LHCN-M2 (cell line): ENCODE measurements at regions not wholly inside any gene's neighbourhood (a gene's known extent, or its start where the extent isn't known, plus 50 kb on each side); places are given as distances from the start of the nearest gene placed in this dataset.
A peak's percentile ranks its signal among the peaks of the same experiment; 100 is the strongest.
"Not testable (repeated sequence)": the region's sequence is repeated elsewhere in the genome, so short reads cannot be mapped to it uniquely, and the experiment has no call there.

Experiments
- DNase-seq: peaks from one replicate; pipeline ENCODE4 v3.0.0-alpha.2; 2012; ENCODE audit warnings: low read depth

GRCh38 chr10:4396401-4397283 lies 429.4 kb upstream of the AKR1E2 start:
- DNase-seq: no peak

DNA sequence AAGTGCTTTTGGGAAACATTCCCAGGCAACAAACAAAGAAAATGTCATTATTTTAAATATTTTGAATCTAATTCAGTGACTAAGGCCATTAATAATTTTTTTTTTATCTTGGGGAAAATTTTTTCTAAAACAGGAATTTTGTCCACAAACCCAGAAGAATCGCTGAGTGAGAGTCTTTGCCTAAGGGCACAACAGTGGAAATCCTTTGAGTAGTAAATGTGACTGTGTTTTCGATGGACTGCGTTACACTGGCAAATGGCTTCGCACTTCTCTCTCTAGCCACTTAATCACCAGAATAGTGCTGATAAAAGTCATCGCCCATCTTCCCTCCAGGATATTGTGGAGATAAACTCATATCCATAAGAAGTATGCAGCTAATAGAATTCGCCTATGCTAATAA lies 430.3 kb upstream of the AKR1E2 start:
- no peak for DNase-seq

- not testable (repeated sequence) for DNase-seq
Observed at GRCh38 chr10:4394455-4394854, 431.6 kb upstream of the AKR1E2 start.

GRCh38 chr10:4391683-4392082 lies 434.3 kb upstream of the AKR1E2 start:
- no peak for DNase-seq

DNA sequence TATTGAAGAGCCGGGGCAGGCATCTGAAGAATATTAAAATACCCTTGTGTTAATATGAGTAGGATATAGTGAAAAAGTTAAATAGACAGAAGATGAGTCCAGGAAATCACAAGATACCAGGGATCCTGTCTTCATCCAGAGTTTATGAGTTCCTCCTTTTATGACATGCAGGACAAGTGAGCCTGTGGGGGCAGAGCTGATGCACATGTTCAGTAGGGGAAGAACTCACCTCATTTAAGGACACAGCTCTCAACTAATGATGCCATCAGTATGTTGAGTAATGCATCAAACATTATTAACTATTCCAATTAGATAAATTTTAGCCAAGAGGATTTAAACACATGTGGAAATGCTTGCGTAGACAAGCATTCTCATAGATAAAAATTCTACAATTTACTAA lies 435.8 kb upstream of the AKR1E2 start:
- DNase-seq: no peak

DNA sequence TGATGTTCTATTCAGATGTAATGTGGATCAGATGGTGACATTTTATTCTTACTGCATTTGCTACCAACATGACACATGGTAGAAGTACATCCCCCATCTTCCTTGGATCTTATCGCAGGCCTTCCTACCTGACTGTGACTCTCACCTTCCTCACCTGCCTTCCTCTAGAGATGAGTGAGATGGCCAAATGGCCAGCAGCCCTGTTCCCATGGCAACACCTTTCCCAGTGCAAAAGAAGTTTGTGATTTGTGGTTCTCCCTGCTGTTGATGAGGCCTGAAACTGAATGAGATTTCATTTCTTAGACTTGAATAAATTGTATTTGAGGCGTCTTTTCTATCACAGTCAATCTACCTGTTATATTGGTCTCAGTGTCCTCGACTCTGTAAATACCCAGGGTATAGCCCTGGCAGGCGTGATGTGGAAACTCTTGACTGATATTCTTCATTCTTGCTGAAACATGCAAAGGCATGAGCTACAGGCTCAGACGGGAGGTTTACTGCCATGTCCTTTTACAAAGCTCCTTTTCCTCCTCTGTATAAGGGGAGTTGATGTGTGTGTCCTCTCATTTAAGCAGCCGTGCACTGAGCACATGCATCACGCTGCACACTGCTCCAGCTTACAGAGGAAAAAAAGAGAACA lies 440.7 kb upstream of the AKR1E2 start:
- no peak for DNase-seq

DNA sequence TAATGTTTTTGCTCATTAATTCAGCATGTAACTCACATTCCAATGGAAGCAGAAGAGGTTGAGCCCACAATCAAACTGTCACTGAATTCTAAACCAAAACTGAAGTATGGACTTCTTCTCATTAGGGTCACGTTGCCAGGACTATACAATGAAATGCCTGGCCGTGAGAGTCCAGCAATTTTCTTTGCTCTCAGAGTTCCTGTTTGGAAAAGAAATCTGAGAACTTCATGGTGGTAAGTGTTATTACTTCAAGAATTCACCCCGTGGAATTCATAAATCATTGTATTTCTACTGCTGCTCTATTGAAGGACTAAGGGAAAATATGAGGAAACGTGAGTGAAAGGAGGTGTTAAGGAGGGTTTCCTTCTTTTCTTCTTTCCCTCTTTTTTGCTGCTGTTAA lies 441.8 kb upstream of the AKR1E2 start:
- DNase-seq: peak; percentile 46

DNA sequence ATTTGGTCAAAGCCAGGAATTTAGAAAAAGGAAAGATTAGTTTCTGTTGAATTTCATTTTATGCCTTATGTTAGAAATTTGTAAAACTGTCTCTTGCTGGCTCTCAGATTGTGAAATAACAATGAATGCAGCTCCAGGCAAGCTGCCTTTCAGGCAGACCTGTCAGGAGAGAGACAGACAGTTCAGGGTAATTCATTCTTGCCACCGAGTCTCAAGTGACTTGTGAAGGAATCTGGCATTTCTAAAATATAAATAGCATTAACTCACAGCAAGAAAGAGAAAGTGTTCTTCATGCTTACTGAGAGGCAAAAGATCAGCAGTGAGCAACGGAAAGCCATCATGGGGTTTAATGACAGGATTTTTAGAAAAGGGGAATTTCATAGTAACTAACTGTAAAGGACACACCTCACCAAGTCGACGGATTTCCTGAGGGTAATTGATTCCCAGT lies 442.3 kb upstream of the AKR1E2 start:
- DNase-seq: peak; percentile 21

DNA sequence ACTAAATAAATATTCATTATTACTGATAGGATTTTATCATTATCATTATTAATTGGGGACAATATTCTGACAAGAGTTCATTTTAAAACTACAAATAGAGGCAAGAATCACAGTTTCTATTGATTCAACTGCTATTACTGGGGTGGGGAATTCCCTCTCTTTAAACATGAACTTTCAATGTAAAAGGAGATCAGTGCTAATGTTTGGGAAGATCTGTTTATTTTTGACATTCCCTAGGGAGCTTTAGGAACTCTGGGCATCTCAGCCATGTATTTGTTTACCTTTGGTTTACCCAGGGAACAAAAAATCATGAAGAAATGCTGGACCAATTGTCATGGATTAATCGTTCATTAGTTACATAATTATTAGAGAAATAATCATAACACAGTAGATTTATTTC lies 443.2 kb upstream of the AKR1E2 start:
- DNase-seq: peak; percentile 16

GRCh38 chr10:4373612-4374011 lies 452.4 kb upstream of the AKR1E2 start:
- DNase-seq: no peak

- no peak for DNase-seq
Observed at GRCh38 chr10:4373098-4373497, 452.9 kb upstream of the AKR1E2 start.

DNA sequence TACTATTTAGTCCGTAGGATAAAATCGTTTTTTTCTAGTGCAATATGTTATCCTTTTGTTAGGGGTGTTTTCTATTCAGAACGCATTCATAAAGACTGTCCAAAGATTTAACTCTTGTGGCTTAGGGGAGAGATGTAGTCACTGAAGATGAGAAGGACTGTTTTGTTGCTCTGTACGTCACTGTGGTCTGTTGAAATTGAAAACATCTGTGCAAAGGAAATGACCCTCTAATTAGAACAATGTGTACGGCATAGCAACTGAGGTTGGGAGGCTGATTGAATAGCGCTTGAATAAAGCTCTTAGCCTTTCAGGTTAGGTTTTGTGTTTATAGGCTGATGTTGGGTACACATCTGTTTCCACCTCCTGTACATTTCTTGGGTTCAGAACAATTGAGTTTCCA lies 453.4 kb upstream of the AKR1E2 start:
- DNase-seq: peak; percentile 51

- DNase-seq: no peak
Observed at GRCh38 chr10:4371691-4372295, 454.2 kb upstream of the AKR1E2 start.

- DNase-seq: no peak
Observed at GRCh38 chr10:4370376-4370775, 455.6 kb upstream of the AKR1E2 start.

- no peak for DNase-seq
Observed at GRCh38 chr10:4361581-4361980, 464.4 kb upstream of the AKR1E2 start.

- no peak for DNase-seq
Observed at GRCh38 chr10:4359003-4359402, 467.0 kb upstream of the AKR1E2 start.

- DNase-seq: no peak
Observed at GRCh38 chr10:4357911-4358310, 468.1 kb upstream of the AKR1E2 start.

GRCh38 chr10:4355350-4355749 lies 470.7 kb upstream of the AKR1E2 start:
- DNase-seq: no peak

GRCh38 chr10:4354382-4354812 lies 471.6 kb upstream of the AKR1E2 start:
- peak; percentile 27 for DNase-seq

GRCh38 chr10:4353964-4354363 lies 472.0 kb upstream of the AKR1E2 start:
- DNase-seq: peak; percentile 64

DNA sequence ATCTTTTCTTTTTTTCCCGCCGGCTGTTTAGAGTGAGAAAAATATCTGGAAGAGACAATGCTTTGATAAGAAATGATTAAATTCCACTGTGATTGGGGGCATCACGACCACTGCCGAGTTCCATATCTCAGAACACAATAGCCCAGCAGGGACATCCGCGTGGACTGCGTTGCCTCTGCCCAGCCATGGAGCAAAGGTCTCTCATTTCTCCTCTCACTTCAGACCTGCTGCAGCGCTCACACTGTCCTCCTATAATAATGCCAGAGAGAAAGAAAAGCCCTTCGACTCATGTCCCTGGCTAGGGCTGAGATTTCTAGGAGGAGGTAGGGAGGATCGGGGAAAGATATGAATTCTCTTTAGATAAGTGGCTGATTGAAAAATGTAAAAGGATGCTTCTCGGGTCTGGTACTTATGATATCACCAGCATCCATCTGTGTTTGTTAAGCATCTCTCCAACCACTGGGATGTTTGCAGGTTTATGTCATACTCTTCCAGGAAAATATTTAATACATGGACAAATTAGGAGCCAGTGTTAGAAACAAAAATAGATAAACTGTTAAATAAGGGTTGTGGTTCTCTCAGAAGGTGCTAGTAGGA lies 472.9 kb upstream of the AKR1E2 start:
- no peak for DNase-seq

DNA sequence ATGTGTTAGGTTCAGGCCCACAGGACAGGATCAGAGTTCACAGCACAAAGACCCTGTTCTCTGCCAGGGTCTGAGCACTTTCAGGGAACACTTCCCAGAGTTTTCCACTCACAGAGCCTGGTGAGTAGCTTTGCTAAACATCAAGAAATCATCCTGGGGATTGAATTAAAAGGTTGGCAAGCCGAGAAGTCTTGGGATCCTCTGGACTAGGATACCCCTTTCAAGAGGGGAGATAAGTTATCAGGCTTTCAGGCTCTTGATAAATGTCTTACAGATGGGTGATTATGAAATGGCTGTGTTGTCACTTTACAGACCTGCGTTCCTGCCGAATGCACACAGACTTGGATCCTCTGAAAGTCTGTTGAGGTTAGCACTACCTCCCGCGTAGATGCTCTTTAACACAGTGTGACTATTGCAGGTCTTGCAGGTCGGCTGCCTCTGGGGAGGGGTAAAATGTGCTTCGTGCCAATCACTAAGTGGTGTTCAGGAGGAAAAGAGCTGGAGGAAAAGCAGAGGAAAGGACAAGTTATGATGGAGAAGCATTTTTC lies 473.5 kb upstream of the AKR1E2 start:
- no peak for DNase-seq
